Thyroid gland (tissue), 4 donors: ENCODE measurements at regions not wholly inside any gene's neighbourhood (a gene's known extent, or its start where the extent isn't known, plus 50 kb on each side); places are given as distances from the start of the nearest gene placed in this dataset.

Experiments used
- DNase-seq, 2 donors: peaks; one replicate each; pipeline ENCODE4 v3.0.0-alpha.2; 2019
- H3K27ac ChIP-seq, 3 donors: fragments of 200-600 bp; sonication (generic); 1 replicate in 2 of 3; 2 replicates in 1 of 3; pipeline ENCODE4 v1.5.1; 2016 to 2019; ENCODE audit warnings: mild to moderate bottlenecking in 1 of 3, moderate library complexity in 1 of 3
- H3K27me3 ChIP-seq: fragments of 200-600 bp; sonication (generic); one replicate; pipeline ENCODE4 v1.5.1; 2019
- H3K36me3 ChIP-seq, 2 donors: fragments of 200-600 bp; sonication (generic); one replicate each; pipeline ENCODE4 v1.5.1; 2016 to 2019
- H3K4me1 ChIP-seq, 2 donors: fragments of 200-600 bp; sonication (generic); one replicate each; pipeline ENCODE4 v1.5.1; 2017 to 2019
- H3K4me3 ChIP-seq, 3 donors: fragments of 200-600 bp; sonication (generic); replicated peaks in 1 of 3; 1 replicate in 2 of 3; 2 replicates in 1 of 3; pipeline ENCODE4 v1.5.1; 2016; ENCODE audit warnings: mild to moderate bottlenecking in 1 of 3
- H3K9me3 ChIP-seq: fragments of 200-600 bp; sonication (generic); one replicate; pipeline ENCODE4 v1.5.1; 2017
- CTCF ChIP-seq, 6 experiments: fragments of 200-600 bp in 3 of 6; fragments of 450-650 bp in 3 of 6; sonication (generic) in 3 of 6; IDR thresholded peaks; one replicate each; pipeline ENCODE4 v1.5.1; 2016 to 2019; ENCODE audit warnings: antibody characterized with exemption in 6 of 6, mild to moderate bottlenecking in 2 of 6, inconsistent platforms in 1 of 6, moderate library complexity in 1 of 6
- POLR2A ChIP-seq, 2 donors: fragments of 450-650 bp; IDR thresholded peaks; one replicate each; pipeline ENCODE4 v1.6.1; 2017; ENCODE audit warnings: antibody characterized with exemption in 2 of 2, mild to moderate bottlenecking in 2 of 2, moderate library complexity in 1 of 2
- WGBS, 2 donors: methylation state at CpG; one replicate each; pipeline ENCODE4 v1.1.5; 2017; 5-methylcytosine and 5-hydroxymethylcytosine counted together
- intact Hi-C: fragments of 100-400 bp; cut with DNase I; formaldehyde crosslinking; loops from one replicate; pipeline ENCODE4 v1.15.1; 2023

- Histone ChIP-seq H3K9me3 (no peaks in the 10 kb centered on the region), H3K4me3 (no peak overlapping the region), H3K4me1 (no peaks in the 10 kb centered on the region), H3K27me3 (no peaks in the 10 kb centered on the region), H3K36me3 (no peaks in the 10 kb centered on the region), H3K27ac (no peak overlapping the region)
- no peak for DNase-seq
- 37 to 48% methylated on average over 8 of the region's 8 CpGs for WGBS, 2 donors
- TF ChIP-seq POLR2A (IDR thresholded peaks at IDR 0.05) (no peak), CTCF (IDR thresholded peaks at IDR 0.05) (no peak)
- intact Hi-C loops = no loop called here
Measured at GRCh38 chr16:5461141-5461540, 363.5 kb upstream of the EEF2KMT start.

- DNase-seq = no peak
- H3K9me3 ChIP-seq = no peaks in the 10 kb centered on the region
- H3K4me3 ChIP-seq = no peak overlapping the region
- H3K4me1 ChIP-seq = no peaks in the 10 kb centered on the region
- H3K27me3 ChIP-seq = no peaks in the 10 kb centered on the region
- no peak overlapping the region for H3K27ac ChIP-seq
- TF ChIP-seq CTCF (IDR thresholded peaks at IDR 0.05) = no peak
- intact Hi-C loops = no loop called here
- H3K36me3 ChIP-seq = no peaks in the 10 kb centered on the region
- 62 to 71% methylated on average over 8 of the region's 8 CpGs for WGBS, 2 donors
Measured at GRCh38 chr16:5460701-5461100, 363.1 kb upstream of the EEF2KMT start.

GRCh38 chr16:5459863-5460262 lies 362.3 kb upstream of the EEF2KMT start:
- 83% methylated on average over 6 of the region's 6 CpGs for WGBS, 2 donors
- intact Hi-C loops = no loop called here
- H3K4me1 ChIP-seq = no peaks in the 10 kb centered on the region
- H3K27ac ChIP-seq = no peak overlapping the region
- no peak for DNase-seq
- no peaks in the 10 kb centered on the region for H3K27me3 ChIP-seq
- no peaks in the 10 kb centered on the region for H3K9me3 ChIP-seq
- H3K4me3 ChIP-seq = no peak overlapping the region
- TF ChIP-seq POLR2A (IDR thresholded peaks at IDR 0.05) = no peak
- TF ChIP-seq CTCF (IDR thresholded peaks at IDR 0.05) = no peak
- no peaks in the 10 kb centered on the region for H3K36me3 ChIP-seq

- Histone ChIP-seq H3K9me3 (no peaks in the 10 kb centered on the region), H3K36me3 (no peaks in the 10 kb centered on the region), H3K27ac (no peak overlapping the region), H3K27me3 (no peaks in the 10 kb centered on the region), H3K4me1 (no peaks in the 10 kb centered on the region), H3K4me3 (no peak overlapping the region)
- TF ChIP-seq CTCF (IDR thresholded peaks at IDR 0.05) = no peak
- TF ChIP-seq POLR2A (IDR thresholded peaks at IDR 0.05) = no peak
- 92 to 97% methylated on average over 1 of the region's 1 CpG for WGBS, 2 donors
- intact Hi-C loops = no loop called here
- DNase-seq = no peak
Measured at GRCh38 chr16:5455110-5455509, 357.5 kb upstream of the EEF2KMT start.

- H3K4me1 ChIP-seq = no peaks in the 10 kb centered on the region
- TF ChIP-seq POLR2A (IDR thresholded peaks at IDR 0.05) = no peak
- no peak for TF ChIP-seq CTCF (IDR thresholded peaks at IDR 0.05)
- no peak overlapping the region for H3K4me3 ChIP-seq
- H3K9me3 ChIP-seq = no peaks in the 10 kb centered on the region
- no peak overlapping the region for H3K27ac ChIP-seq
- no peaks in the 10 kb centered on the region for H3K27me3 ChIP-seq
- DNase-seq = no peak
- H3K36me3 ChIP-seq = no peaks in the 10 kb centered on the region
- intact Hi-C loops = no loop called here
Measured at GRCh38 chr16:5454349-5454748, 356.8 kb upstream of the EEF2KMT start.
